NOMO-1 treated with dmso at 0.1 percent for 144 hours (cell line): ENCODE measurements at regions not wholly inside any gene's neighbourhood (a gene's known extent, or its start where the extent isn't known, plus 50 kb on each side); places are given as distances from the start of the nearest gene placed in this dataset.

Experiments
- DNase-seq: peaks from one replicate; lab custom pipeline; 2025; ENCODE audit not compliant: unreplicated experiment; lab: John Stamatoyannopoulos, UW

- DNase-seq, result no peak
Measured at GRCh38 chr12:30874455-30875321, 51.9 kb upstream of the TSPAN11 start.

- DNase-seq, result no peak
Measured at GRCh38 chr12:30870491-30871265, 55.9 kb upstream of the TSPAN11 start.

- no peak for DNase-seq
Measured at GRCh38 chr12:30867415-30867814, 59.1 kb upstream of the TSPAN11 start.

- DNase-seq, result no peak
Measured at GRCh38 chr12:30866256-30866655, 60.3 kb upstream of the TSPAN11 start.

GRCh38 chr12:30863839-30864238, 62.7 kb upstream of the TSPAN11 start:
- DNase-seq, result no peak

GRCh38 chr12:30862486-30862885, 64.1 kb upstream of the TSPAN11 start:
- DNase-seq, result no peak

- no peak for DNase-seq
Measured at GRCh38 chr12:30859226-30859625, 67.3 kb upstream of the TSPAN11 start.

- DNase-seq, result no peak
Measured at GRCh38 chr12:30858471-30858870, 68.1 kb upstream of the TSPAN11 start.

- no peak for DNase-seq
Measured at GRCh38 chr12:30853561-30854133, 72.9 kb upstream of the TSPAN11 start.

- no peak for DNase-seq
Measured at GRCh38 chr12:30850684-30851083, 75.9 kb upstream of the TSPAN11 start.

- peak; percentile 27 for DNase-seq
Measured at GRCh38 chr12:30847259-30847658, 79.3 kb upstream of the TSPAN11 start.

GRCh38 chr12:30846776-30847175, 79.8 kb upstream of the TSPAN11 start:
- no peak for DNase-seq

- peak; percentile 26 for DNase-seq
Measured at GRCh38 chr12:30845676-30846075, 80.9 kb upstream of the TSPAN11 start.

- DNase-seq, result no peak
Measured at GRCh38 chr12:30843211-30843610, 83.3 kb upstream of the TSPAN11 start.

GRCh38 chr12:30840715-30841114, 85.8 kb upstream of the TSPAN11 start:
- no peak for DNase-seq

GRCh38 chr12:30839643-30840220, 85.0 kb upstream of the CAPRIN2 start:
- DNase-seq, result no peak

- no peak for DNase-seq
Measured at GRCh38 chr12:30837595-30837994, 82.8 kb upstream of the CAPRIN2 start.

GRCh38 chr12:30836656-30837445, 82.1 kb upstream of the CAPRIN2 start:
- DNase-seq, result no peak

GRCh38 chr12:30835216-30835615, 80.5 kb upstream of the CAPRIN2 start:
- no peak for DNase-seq

GRCh38 chr12:30830751-30831150, 76.0 kb upstream of the CAPRIN2 start:
- DNase-seq, result no peak

- DNase-seq, result no peak
Measured at GRCh38 chr12:30829876-30830275, 75.1 kb upstream of the CAPRIN2 start.
